Bronchial epithelial cell (primary cell): ENCODE measurements at regions not wholly inside any gene's neighbourhood (a gene's known extent, or its start where the extent isn't known, plus 50 kb on each side); places are given as distances from the start of the nearest gene placed in this dataset.

Experiments used
- DNase-seq: peaks from one replicate; pipeline ENCODE4 v3.0.0-alpha.2; 2010; ENCODE audit warnings: low read depth
- FAIRE-seq: peaks from 2 replicates; lab custom pipeline; 2011; peaks lifted over from hg19 to GRCh38; lab: Jason Lieb, UNC
- H3K27me3 ChIP-seq: 2 replicates; pipeline ENCODE4 v1.5.1; 2011; ENCODE audit warnings: low read length; ENCODE audit not compliant: control insufficient read depth, insufficient read depth
- H3K36me3 ChIP-seq: 2 replicates; pipeline ENCODE4 v1.5.1; 2011; ENCODE audit warnings: low read length; ENCODE audit not compliant: control insufficient read depth, insufficient read depth
- H3K4me3 ChIP-seq: 2 replicates; pipeline ENCODE4 v1.5.1; 2011; ENCODE audit warnings: mild to moderate bottlenecking, low read depth, low read length, control low read depth
- TF ChIP-seq, protein P1 (sequence below): IDR thresholded peaks from 2 replicates; pipeline ENCODE4 v1.5.1; 2011; ENCODE audit warnings: mild to moderate bottlenecking, moderate library complexity, low read length, control low read depth, inconsistent platforms; ENCODE audit not compliant: insufficient read depth, severe bottlenecking

DNA sequence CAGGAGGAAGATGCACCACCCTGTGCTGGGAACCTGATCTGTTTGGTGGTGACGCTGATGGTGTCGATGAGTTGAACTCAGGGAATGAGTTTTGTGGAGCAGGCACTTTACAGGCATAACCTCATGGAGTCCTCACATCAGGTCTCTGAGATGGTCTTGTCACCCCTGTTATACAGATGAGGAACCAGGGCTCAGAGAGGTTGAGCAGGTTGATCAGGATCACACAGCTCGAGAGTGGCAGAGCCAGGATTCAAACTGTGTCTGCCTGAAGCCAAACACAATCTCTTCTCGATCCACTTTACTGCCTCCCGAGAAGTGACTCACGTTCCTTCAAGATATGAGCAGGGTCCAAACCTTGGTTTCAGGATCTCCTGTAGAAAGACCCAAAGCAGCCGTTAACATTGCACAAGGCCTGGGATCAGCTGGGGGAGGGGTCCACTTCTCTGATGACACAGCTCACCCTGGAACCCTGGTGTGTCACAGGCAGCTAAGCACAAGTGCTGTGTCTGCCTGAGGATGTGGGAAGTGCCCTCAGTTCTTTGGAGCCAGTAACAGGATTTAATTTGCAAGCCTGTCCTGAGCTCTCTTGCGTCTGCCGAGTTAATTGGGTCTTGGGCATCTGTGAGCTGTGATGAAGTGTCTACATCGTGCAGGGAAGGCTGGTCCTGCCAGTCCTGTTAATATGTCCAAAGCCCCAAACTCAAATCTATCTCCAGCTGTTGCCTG is 65.4 kb upstream of the STUM start:
- DNase-seq (peak; percentile 33), FAIRE-seq (peak; percentile 64)
- H3K4me3 ChIP-seq, result no peak overlapping the region
- TF ChIP-seq, protein P1, sequence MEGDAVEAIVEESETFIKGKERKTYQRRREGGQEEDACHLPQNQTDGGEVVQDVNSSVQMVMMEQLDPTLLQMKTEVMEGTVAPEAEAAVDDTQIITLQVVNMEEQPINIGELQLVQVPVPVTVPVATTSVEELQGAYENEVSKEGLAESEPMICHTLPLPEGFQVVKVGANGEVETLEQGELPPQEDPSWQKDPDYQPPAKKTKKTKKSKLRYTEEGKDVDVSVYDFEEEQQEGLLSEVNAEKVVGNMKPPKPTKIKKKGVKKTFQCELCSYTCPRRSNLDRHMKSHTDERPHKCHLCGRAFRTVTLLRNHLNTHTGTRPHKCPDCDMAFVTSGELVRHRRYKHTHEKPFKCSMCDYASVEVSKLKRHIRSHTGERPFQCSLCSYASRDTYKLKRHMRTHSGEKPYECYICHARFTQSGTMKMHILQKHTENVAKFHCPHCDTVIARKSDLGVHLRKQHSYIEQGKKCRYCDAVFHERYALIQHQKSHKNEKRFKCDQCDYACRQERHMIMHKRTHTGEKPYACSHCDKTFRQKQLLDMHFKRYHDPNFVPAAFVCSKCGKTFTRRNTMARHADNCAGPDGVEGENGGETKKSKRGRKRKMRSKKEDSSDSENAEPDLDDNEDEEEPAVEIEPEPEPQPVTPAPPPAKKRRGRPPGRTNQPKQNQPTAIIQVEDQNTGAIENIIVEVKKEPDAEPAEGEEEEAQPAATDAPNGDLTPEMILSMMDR, result no peak
- H3K36me3 ChIP-seq, result no peaks in the 10 kb centered on the region
- H3K27me3 ChIP-seq, result peaks cover 7% of the 10 kb centered on the region

DNA sequence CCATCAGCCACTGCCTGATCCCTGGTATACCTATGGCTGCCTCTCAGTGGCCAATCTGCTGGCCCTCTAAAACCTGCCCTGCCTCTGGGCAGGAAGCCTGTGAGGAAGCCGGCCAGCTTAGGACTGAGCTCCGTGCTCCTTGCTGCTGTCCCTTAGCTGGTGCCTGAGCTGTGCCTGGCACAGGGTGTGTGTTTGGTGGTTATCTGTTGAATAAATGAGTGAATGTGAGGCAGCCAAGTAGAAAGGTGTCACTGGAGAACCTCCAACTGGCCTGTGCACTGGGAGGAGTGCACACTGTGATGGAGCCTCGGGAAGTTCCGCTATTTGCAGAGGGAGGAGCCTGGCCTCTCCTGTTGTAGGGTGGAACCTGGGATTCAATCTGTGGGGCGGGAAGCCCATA is 63.4 kb upstream of the STUM start:
- no peak overlapping the region for H3K4me3 ChIP-seq
- peaks cover 7% of the 10 kb centered on the region for H3K27me3 ChIP-seq
- TF ChIP-seq, protein P1, result no peak
- no peaks in the 10 kb centered on the region for H3K36me3 ChIP-seq
- DNase-seq (no peak), FAIRE-seq (no peak)

DNA sequence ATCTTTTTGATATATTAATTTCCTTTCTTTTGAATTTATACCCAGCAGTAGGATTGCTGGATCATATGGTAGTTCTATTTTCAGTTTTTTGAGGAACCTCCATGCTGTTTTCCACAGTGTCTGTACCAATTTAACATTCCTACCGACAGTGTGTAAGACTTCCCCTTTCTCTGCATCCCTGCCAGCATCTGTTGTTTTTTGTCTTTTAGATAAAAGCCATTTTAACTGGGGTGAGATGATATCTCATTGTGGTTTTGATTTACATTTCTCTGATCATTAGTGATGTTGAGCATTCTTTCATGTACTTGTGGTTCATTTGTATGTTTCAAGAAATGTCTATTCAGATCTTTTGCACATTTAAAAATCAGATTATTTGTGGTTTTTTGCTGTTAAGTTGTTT is 62.4 kb upstream of the STUM start:
- Histone ChIP-seq H3K36me3 (no peaks in the 10 kb centered on the region), H3K4me3 (no peak overlapping the region), H3K27me3 (peaks cover 7% of the 10 kb centered on the region)
- FAIRE-seq (no peak), DNase-seq (no peak)
- TF ChIP-seq, protein P1, result no peak

DNA sequence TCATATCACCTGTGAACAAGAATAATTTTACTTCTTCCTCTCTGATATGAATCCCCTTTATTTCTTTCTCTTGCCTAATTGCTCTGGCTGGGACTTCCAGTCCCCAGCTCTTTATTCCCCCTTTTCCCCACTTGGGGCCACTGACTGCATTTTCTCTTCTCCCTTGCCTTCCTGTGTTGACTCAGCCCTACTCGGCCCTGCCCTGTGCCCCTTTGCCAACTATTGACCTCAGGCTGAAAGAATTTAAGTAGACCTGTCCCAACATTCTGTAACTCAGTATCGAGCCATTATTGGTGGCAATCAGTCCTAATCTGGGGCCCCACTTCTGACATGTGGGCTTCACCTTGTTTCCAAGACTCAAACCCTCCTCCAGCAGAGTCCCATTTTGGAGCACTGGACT is 60.6 kb upstream of the STUM start:
- FAIRE-seq, result no peak
- peaks cover 4% of the 10 kb centered on the region for H3K27me3 ChIP-seq
- no peak overlapping the region for H3K4me3 ChIP-seq
- TF ChIP-seq, protein P1, result no peak
- no peaks in the 10 kb centered on the region for H3K36me3 ChIP-seq
- DNase-seq, result peak; percentile 78

DNA sequence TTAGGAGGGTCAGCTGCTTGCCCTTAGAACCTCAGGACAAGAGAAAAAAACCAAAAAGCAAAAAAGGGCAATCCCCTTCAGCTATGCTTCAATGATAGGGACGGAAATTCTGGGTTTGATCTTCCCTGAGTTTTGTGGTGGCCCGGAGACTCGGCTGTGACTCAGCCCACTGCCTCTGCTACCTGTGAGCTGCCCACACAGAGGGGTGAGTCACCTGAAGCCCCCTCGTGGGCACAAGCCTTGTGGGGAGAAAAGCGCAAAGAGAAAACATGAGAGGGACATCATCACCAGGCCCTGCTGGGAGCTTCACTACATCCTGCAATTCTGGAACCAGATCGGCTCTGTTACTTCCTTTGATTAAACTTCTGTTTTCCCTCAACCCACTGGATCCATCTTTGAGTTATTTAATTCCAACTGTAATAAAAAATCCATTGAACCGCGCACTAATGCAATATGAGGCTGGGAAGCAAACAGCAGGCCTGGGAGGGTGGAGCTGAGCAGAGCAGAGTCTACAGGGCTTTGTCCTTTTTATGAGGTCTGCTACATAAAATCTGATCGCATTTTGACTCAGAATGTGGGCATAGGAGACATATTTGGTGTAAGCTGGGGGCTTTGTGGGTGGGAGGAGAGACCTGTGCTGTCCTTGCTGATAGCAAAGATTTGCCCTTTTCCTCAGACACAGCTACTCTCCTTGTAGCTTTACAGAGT is 58.7 kb upstream of the STUM start:
- DNase-seq (no peak), FAIRE-seq (no peak)
- no peaks in the 10 kb centered on the region for H3K36me3 ChIP-seq
- H3K27me3 ChIP-seq, result no peaks in the 10 kb centered on the region
- no peak overlapping the region for H3K4me3 ChIP-seq
- TF ChIP-seq, protein P1, result no peak
